H1 (cell line): ENCODE measurements at regions not wholly inside any gene's neighbourhood (a gene's known extent, or its start where the extent isn't known, plus 50 kb on each side); places are given as distances from the start of the nearest gene placed in this dataset.

Experiments used
- CTCF ChIA-PET: fragments of 300-600 bp; sonication (Branson Sonifier 250); formaldehyde crosslinking; loops from one replicate; lab custom pipeline; 2021; ENCODE audit not compliant: partially characterized antibody; lab: Charles Lee
- POLR2A ChIA-PET: fragments of 300-600 bp; sonication (Branson Sonifier 250); formaldehyde crosslinking; loops from one replicate; lab custom pipeline; 2021; ENCODE audit warnings: inconsistent platforms; ENCODE audit not compliant: partially characterized antibody; lab: Charles Lee
- DNase-seq, 2 experiments: peaks; one replicate each; pipeline versions ENCODE4 v3.0.0 to v3.0.0-alpha.2; 2010 to 2022; ENCODE audit warnings: low spot score in 2 of 2, low read depth in 1 of 2, mixed read lengths in 1 of 2
- FAIRE-seq: peaks from 2 replicates; lab custom pipeline; 2011; peaks lifted over from hg19 to GRCh38; lab: Jason Lieb, UNC
- H2AFZ ChIP-seq: 2 replicates; pipeline ENCODE4 v1.8.1; 2012; ENCODE audit warnings: low read length, inconsistent platforms
- H2AK5ac ChIP-seq: 2 replicates; pipeline ENCODE4 v1.6.1; 2013; ENCODE audit warnings: low read depth, low read length
- H2BK120ac ChIP-seq: replicated peaks from 2 replicates; pipeline ENCODE3; 2013; ENCODE audit warnings: low read depth, low read length, inconsistent platforms
- H2BK12ac ChIP-seq: 2 replicates; pipeline ENCODE4 v1.6.1; 2013; ENCODE audit warnings: low read depth, low read length
- H2BK15ac ChIP-seq: 2 replicates; pipeline ENCODE4 v1.6.1; 2013; ENCODE audit warnings: low read length
- H2BK20ac ChIP-seq: 2 replicates; pipeline ENCODE4 v1.6.1; 2013; ENCODE audit warnings: low read length
- H2BK5ac ChIP-seq: 2 replicates; pipeline ENCODE4 v1.6.1; 2013; ENCODE audit warnings: low read depth, low read length
- H3K14ac ChIP-seq: 2 replicates; pipeline ENCODE4 v1.6.1; 2013; ENCODE audit warnings: inconsistent platforms; ENCODE audit not compliant: insufficient read length
- H3K18ac ChIP-seq: 2 replicates; pipeline ENCODE4 v1.6.1; 2013; ENCODE audit warnings: low read length; ENCODE audit errors: extremely low read depth
- H3K23ac ChIP-seq: 2 replicates; pipeline ENCODE4 v1.6.1; 2013; ENCODE audit warnings: inconsistent platforms; ENCODE audit not compliant: insufficient read length
- H3K23me2 ChIP-seq: 2 replicates; pipeline ENCODE4 v1.6.1; 2013; ENCODE audit warnings: low read depth, low read length
- H3K27ac ChIP-seq: 2 replicates; pipeline ENCODE4 v1.6.1; 2011; ENCODE audit warnings: low read depth, low read length, inconsistent platforms
- H3K27me3 ChIP-seq, 4 experiments: replicated peaks in 1 of 4; 1 replicate in 1 of 4; 2 replicates in 3 of 4; pipeline versions ENCODE4 v1.6.1 to v1.8.1; 2011 to 2013; ENCODE audit warnings: low read length in 3 of 4, mild to moderate bottlenecking in 3 of 4, inconsistent platforms in 2 of 4, mixed read lengths in 2 of 4, moderate library complexity in 1 of 4; ENCODE audit not compliant: control insufficient read depth in 3 of 4, insufficient read depth in 3 of 4; ENCODE audit errors: extremely low read depth in 1 of 4
- H3K36me3 ChIP-seq, 4 experiments: 2 replicates each; pipeline versions ENCODE4 v1.6.1 to v1.8.1; 2011 to 2013; ENCODE audit warnings: mild to moderate bottlenecking in 4 of 4, low read length in 3 of 4, moderate library complexity in 2 of 4, control low read depth in 1 of 4, inconsistent platforms in 1 of 4; ENCODE audit not compliant: insufficient read depth in 4 of 4, control insufficient read depth in 2 of 4
- H3K4ac ChIP-seq: replicated peaks from 2 replicates; pipeline ENCODE3; 2013; ENCODE audit warnings: low read length, low read depth, mixed read lengths, inconsistent platforms; ENCODE audit not compliant: insufficient read length
- H3K4me1 ChIP-seq, 4 experiments: replicated peaks in 1 of 4; 1 replicate in 1 of 4; 2 replicates in 3 of 4; pipeline versions ENCODE4 v1.6.1 to v1.8.1; 2011 to 2013; ENCODE audit warnings: low read length in 3 of 4, inconsistent platforms in 2 of 4, mixed read lengths in 1 of 4; ENCODE audit not compliant: insufficient read depth in 4 of 4, control insufficient read depth in 3 of 4
- H3K4me2 ChIP-seq, 2 experiments: 2 replicates each; pipeline versions ENCODE4 v1.6.1 to v1.8.1; 2011 to 2013; ENCODE audit warnings: low read depth in 2 of 2, low read length in 2 of 2, control low read depth in 1 of 2, inconsistent platforms in 1 of 2, mild to moderate bottlenecking in 1 of 2; ENCODE audit not compliant: insufficient read depth in 1 of 2
- H3K4me3 ChIP-seq, 4 experiments: fragments of 200-600, 300-600 bp in 1 of 4; sonication (generic), shearing (Covaris generic), sonication (Bioruptor Twin) in 1 of 4; 2 replicates each; pipeline versions ENCODE4 v1.5.1 to v1.8.1; 2011 to 2016; ENCODE audit warnings: low read length in 4 of 4, low read depth in 3 of 4, control low read depth in 2 of 4, inconsistent platforms in 2 of 4, mild to moderate bottlenecking in 2 of 4, mixed read lengths in 1 of 4, moderate library complexity in 1 of 4; ENCODE audit not compliant: insufficient read depth in 2 of 4; ENCODE audit errors: extremely low read depth in 1 of 4
- H3K56ac ChIP-seq: replicated peaks from 2 replicates; pipeline ENCODE3; 2013; ENCODE audit warnings: low read depth, mild to moderate bottlenecking, mixed read lengths, low read length, inconsistent platforms; ENCODE audit not compliant: insufficient read length
- H3K79me1 ChIP-seq: 2 replicates; pipeline ENCODE4 v1.6.1; 2013; ENCODE audit warnings: low read depth, low read length, control low read depth
- H3K79me2 ChIP-seq, 2 experiments: 2 replicates each; pipeline versions ENCODE4 v1.6.1 to v1.8.1; 2012 to 2013; ENCODE audit warnings: low read length in 2 of 2, mild to moderate bottlenecking in 2 of 2, inconsistent platforms in 1 of 2; ENCODE audit not compliant: insufficient read depth in 2 of 2, control insufficient read depth in 1 of 2
- H3K9ac ChIP-seq, 4 experiments: replicated peaks in 1 of 4; 1 replicate in 1 of 4; 2 replicates in 3 of 4; pipeline versions ENCODE4 v1.6.1 to v1.8.1; 2011 to 2013; ENCODE audit warnings: low read depth in 3 of 4, low read length in 3 of 4, control low read depth in 2 of 4, mild to moderate bottlenecking in 2 of 4, moderate library complexity in 2 of 4, inconsistent platforms in 1 of 4; ENCODE audit errors: extremely low read depth in 1 of 4
- H3K9me3 ChIP-seq, 2 experiments: 2 replicates each; pipeline versions ENCODE4 v1.6.1 to v1.8.1; 2012 to 2013; ENCODE audit warnings: mild to moderate bottlenecking in 2 of 2, moderate library complexity in 2 of 2, control low read depth in 1 of 2, inconsistent platforms in 1 of 2, low read depth in 1 of 2, low read length in 1 of 2, mixed read lengths in 1 of 2; ENCODE audit not compliant: insufficient read depth in 2 of 2
- H4K20me1 ChIP-seq, 2 experiments: replicated peaks in 1 of 2; 2 replicates each; pipeline versions ENCODE3 to v1.8.1; 2011 to 2013; ENCODE audit warnings: inconsistent platforms in 2 of 2, low read length in 2 of 2, mild to moderate bottlenecking in 1 of 2; ENCODE audit not compliant: insufficient read depth in 2 of 2, control insufficient read depth in 1 of 2
- H4K5ac ChIP-seq: 2 replicates; pipeline ENCODE4 v1.6.1; 2013; ENCODE audit warnings: low read length, low read depth, mixed read lengths, inconsistent platforms; ENCODE audit not compliant: insufficient read length
- H4K8ac ChIP-seq: 2 replicates; pipeline ENCODE4 v1.8.0; 2013; ENCODE audit warnings: mild to moderate bottlenecking, moderate library complexity, low read length, inconsistent platforms; ENCODE audit not compliant: insufficient read depth; ENCODE audit errors: extremely low read depth
- H4K91ac ChIP-seq: replicated peaks from 2 replicates; pipeline ENCODE3; 2013; ENCODE audit warnings: low read length, mixed read lengths, inconsistent platforms; ENCODE audit not compliant: insufficient read length
- FOSL1 ChIP-seq: IDR thresholded peaks from 2 replicates; pipeline ENCODE4 v1.6.1; 2011; ENCODE audit warnings: mild to moderate bottlenecking, low read depth, low read length, moderate library complexity; ENCODE audit not compliant: insufficient read depth
- GABPA ChIP-seq: IDR thresholded peaks from 2 replicates; pipeline ENCODE4 v1.6.1; 2011; ENCODE audit warnings: mild to moderate bottlenecking, low read length, moderate library complexity, borderline replicate concordance; ENCODE audit not compliant: insufficient read depth
- JUN ChIP-seq: IDR thresholded peaks from 2 replicates; pipeline ENCODE4 v1.6.1; 2011; ENCODE audit warnings: low read depth, mild to moderate bottlenecking, improper control_type of control experiment, low read length
- POU5F1 ChIP-seq: IDR thresholded peaks from 2 replicates; pipeline ENCODE4 v1.6.1; 2011; ENCODE audit warnings: low read depth, mild to moderate bottlenecking, low read length, moderate library complexity
- SP1 ChIP-seq: IDR thresholded peaks from 2 replicates; pipeline ENCODE4 v1.6.1; 2011; ENCODE audit warnings: low read depth, low read length
- SP2 ChIP-seq: IDR thresholded peaks from 2 replicates; pipeline ENCODE4 v1.6.1; 2012; ENCODE audit warnings: mild to moderate bottlenecking, low read length, inconsistent platforms

DNA sequence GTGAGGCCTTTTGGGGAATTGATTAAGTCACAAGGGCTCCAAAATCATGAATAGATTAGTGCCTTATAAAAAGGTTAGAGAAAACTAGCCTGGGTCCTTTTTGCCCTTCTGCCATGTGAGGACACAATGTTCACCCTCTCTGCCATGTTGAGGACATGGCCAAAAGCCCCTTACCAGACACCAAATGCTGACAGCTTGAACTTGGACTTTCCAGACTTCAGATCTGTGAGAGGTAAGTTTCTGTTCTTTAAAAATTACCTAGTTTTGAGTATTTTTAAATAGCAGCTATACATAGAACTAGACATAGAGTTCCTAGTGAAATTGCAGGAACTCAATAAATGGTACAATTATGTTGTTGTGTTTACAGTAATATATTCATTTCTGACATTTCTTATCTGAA lies 1214.4 kb downstream of the ADGRL3 start:
- no peaks in the 10 kb centered on the region for H3K79me2 ChIP-seq
- ChIA-PET POLR2A (no interaction called here), CTCF (no interaction called here)
- no peak overlapping the region for H2AK5ac ChIP-seq
- no peak overlapping the region for H3K4me2 ChIP-seq
- no peak overlapping the region for H2AFZ ChIP-seq
- H3K36me3 ChIP-seq, result no peaks in the 10 kb centered on the region
- no peak overlapping the region for H3K56ac ChIP-seq
- no peak overlapping the region for H3K9ac ChIP-seq
- no peak overlapping the region for H4K8ac ChIP-seq
- no peak overlapping the region for H3K27ac ChIP-seq
- DNase-seq (no peak), FAIRE-seq (no peak)
- TF ChIP-seq GABPA, result no peak
- no peak for TF ChIP-seq FOSL1
- TF ChIP-seq JUN, result no peak
- no peak for TF ChIP-seq POU5F1
- no peak for TF ChIP-seq SP1
- no peak for TF ChIP-seq SP2
- H3K9me3 ChIP-seq, result no peaks in the 10 kb centered on the region
- no peak overlapping the region for H2BK5ac ChIP-seq
- no peaks in the 10 kb centered on the region for H3K23me2 ChIP-seq
- no peak overlapping the region for H4K5ac ChIP-seq
- no peak overlapping the region for H2BK120ac ChIP-seq
- no peak overlapping the region for H3K4ac ChIP-seq
- H3K23ac ChIP-seq, result no peak overlapping the region
- H2BK15ac ChIP-seq, result no peak overlapping the region
- H2BK20ac ChIP-seq, result no peak overlapping the region
- H3K27me3 ChIP-seq, result no peaks in the 10 kb centered on the region
- no peak overlapping the region for H2BK12ac ChIP-seq
- H3K4me3 ChIP-seq, result no peak overlapping the region
- H3K18ac ChIP-seq, result no peak overlapping the region
- H3K79me1 ChIP-seq, result no peaks in the 10 kb centered on the region
- H3K4me1 ChIP-seq, result no peaks in the 10 kb centered on the region
- no peak overlapping the region for H4K91ac ChIP-seq
- H4K20me1 ChIP-seq, result no peaks in the 10 kb centered on the region
- no peak overlapping the region for H3K14ac ChIP-seq
